ENCODE measurements at regions not wholly inside any gene's neighbourhood (a gene's known extent, or its start where the extent isn't known, plus 50 kb on each side); places are given as distances from the start of the nearest gene placed in this dataset.

GRCh38 chr16:74202009-74202408 lies 94.6 kb upstream of the PSMD7 start:
- no peak overlapping the region for H3K27ac ChIP-seq (ENCODE audit: low read length)
- no peaks in the 10 kb centered on the region for H3K9me3 ChIP-seq (ENCODE audit: control insufficient read depth, low read depth, low read length)
- H3K9ac ChIP-seq (ENCODE audit: low read length): no peak overlapping the region
- H3K36me3 ChIP-seq (ENCODE audit: control insufficient read depth, low read depth, low read length): no peaks in the 10 kb centered on the region
- H3K4me3 ChIP-seq (ENCODE audit: low read length): no peak overlapping the region
- no peaks in the 10 kb centered on the region for H3K27me3 ChIP-seq (ENCODE audit: control insufficient read depth, insufficient read depth, low read length)
- no peaks in the 10 kb centered on the region for H3K4me1 ChIP-seq (ENCODE audit: control insufficient read depth, low read depth, low read length)

- H3K27ac ChIP-seq (ENCODE audit: low read length): no peak overlapping the region
- H3K4me1 ChIP-seq (ENCODE audit: control insufficient read depth, low read depth, low read length): no peaks in the 10 kb centered on the region
- no peaks in the 10 kb centered on the region for H3K9me3 ChIP-seq (ENCODE audit: control insufficient read depth, low read depth, low read length)
Observed at GRCh38 chr16:74201576-74201975, 95.0 kb upstream of the PSMD7 start.

GRCh38 chr16:74200921-74201320 lies 95.7 kb upstream of the PSMD7 start:
- no peaks in the 10 kb centered on the region for H3K36me3 ChIP-seq (ENCODE audit: control insufficient read depth, low read depth, low read length)
- no peaks in the 10 kb centered on the region for H3K9me3 ChIP-seq (ENCODE audit: control insufficient read depth, low read depth, low read length)
- no peak overlapping the region for H3K4me3 ChIP-seq (ENCODE audit: low read length)
- H3K27me3 ChIP-seq (ENCODE audit: control insufficient read depth, insufficient read depth, low read length): no peaks in the 10 kb centered on the region
- H3K9ac ChIP-seq (ENCODE audit: low read length): no peak overlapping the region
- H3K27ac ChIP-seq (ENCODE audit: low read length): no peak overlapping the region
- H3K4me1 ChIP-seq (ENCODE audit: control insufficient read depth, low read depth, low read length): no peaks in the 10 kb centered on the region

More at GRCh38 chr16:74201576-74201975, 95.0 kb upstream of the PSMD7 start:
- H3K36me3 ChIP-seq (ENCODE audit: control insufficient read depth, low read depth, low read length): no peaks in the 10 kb centered on the region
- no peaks in the 10 kb centered on the region for H3K27me3 ChIP-seq (ENCODE audit: control insufficient read depth, insufficient read depth, low read length)
- H3K4me3 ChIP-seq (ENCODE audit: low read length): no peak overlapping the region
- H3K9ac ChIP-seq (ENCODE audit: low read length): no peak overlapping the region

- Histone ChIP-seq H3K27me3 (ENCODE audit: control insufficient read depth, insufficient read depth, low read length) (no peaks in the 10 kb centered on the region), H3K9ac (ENCODE audit: low read length) (no peak overlapping the region), H3K4me1 (ENCODE audit: control insufficient read depth, low read depth, low read length) (no peaks in the 10 kb centered on the region), H3K27ac (ENCODE audit: low read length) (no peak overlapping the region), H3K9me3 (ENCODE audit: control insufficient read depth, low read depth, low read length) (no peaks in the 10 kb centered on the region), H3K4me3 (ENCODE audit: low read length) (no peak overlapping the region), H3K36me3 (ENCODE audit: control insufficient read depth, low read depth, low read length) (no peaks in the 10 kb centered on the region)
Observed at GRCh38 chr16:74199842-74200124, 96.8 kb upstream of the PSMD7 start.

- Histone ChIP-seq H3K9me3 (ENCODE audit: control insufficient read depth, low read depth, low read length) (no peaks in the 10 kb centered on the region), H3K27ac (ENCODE audit: low read length) (no peak overlapping the region), H3K4me1 (ENCODE audit: control insufficient read depth, low read depth, low read length) (no peaks in the 10 kb centered on the region), H3K4me3 (ENCODE audit: low read length) (no peak overlapping the region), H3K36me3 (ENCODE audit: control insufficient read depth, low read depth, low read length) (no peaks in the 10 kb centered on the region), H3K9ac (ENCODE audit: low read length) (no peak overlapping the region), H3K27me3 (ENCODE audit: control insufficient read depth, insufficient read depth, low read length) (no peaks in the 10 kb centered on the region)
Observed at GRCh38 chr16:74199066-74199841, 97.4 kb upstream of the PSMD7 start.

- H3K9me3 ChIP-seq (ENCODE audit: control insufficient read depth, low read depth, low read length): no peaks in the 10 kb centered on the region
- H3K27me3 ChIP-seq (ENCODE audit: control insufficient read depth, insufficient read depth, low read length): no peaks in the 10 kb centered on the region
- no peaks in the 10 kb centered on the region for H3K4me1 ChIP-seq (ENCODE audit: control insufficient read depth, low read depth, low read length)
- H3K36me3 ChIP-seq (ENCODE audit: control insufficient read depth, low read depth, low read length): no peaks in the 10 kb centered on the region
- no peak overlapping the region for H3K4me3 ChIP-seq (ENCODE audit: low read length)
- no peak overlapping the region for H3K27ac ChIP-seq (ENCODE audit: low read length)
- no peak overlapping the region for H3K9ac ChIP-seq (ENCODE audit: low read length)
Observed at GRCh38 chr16:74192281-74192797, 104.3 kb upstream of the PSMD7 start.

GRCh38 chr16:74190292-74190691 lies 106.3 kb upstream of the PSMD7 start:
- Histone ChIP-seq H3K27ac (ENCODE audit: low read length) (no peak overlapping the region), H3K36me3 (ENCODE audit: control insufficient read depth, low read depth, low read length) (no peaks in the 10 kb centered on the region), H3K27me3 (ENCODE audit: control insufficient read depth, insufficient read depth, low read length) (no peaks in the 10 kb centered on the region), H3K4me3 (ENCODE audit: low read length) (no peak overlapping the region), H3K9me3 (ENCODE audit: control insufficient read depth, low read depth, low read length) (no peaks in the 10 kb centered on the region), H3K9ac (ENCODE audit: low read length) (no peak overlapping the region), H3K4me1 (ENCODE audit: control insufficient read depth, low read depth, low read length) (no peaks in the 10 kb centered on the region)

GRCh38 chr16:74188856-74189255 lies 107.8 kb upstream of the PSMD7 start:
- no peaks in the 10 kb centered on the region for H3K9me3 ChIP-seq (ENCODE audit: control insufficient read depth, low read depth, low read length)
- H3K9ac ChIP-seq (ENCODE audit: low read length): no peak overlapping the region
- no peak overlapping the region for H3K27ac ChIP-seq (ENCODE audit: low read length)
- H3K4me1 ChIP-seq (ENCODE audit: control insufficient read depth, low read depth, low read length): no peaks in the 10 kb centered on the region
- no peaks in the 10 kb centered on the region for H3K27me3 ChIP-seq (ENCODE audit: control insufficient read depth, insufficient read depth, low read length)
- H3K4me3 ChIP-seq (ENCODE audit: low read length): no peak overlapping the region
- no peaks in the 10 kb centered on the region for H3K36me3 ChIP-seq (ENCODE audit: control insufficient read depth, low read depth, low read length)

GRCh38 chr16:74186561-74186971 lies 110.0 kb upstream of the PSMD7 start:
- Histone ChIP-seq H3K9ac (ENCODE audit: low read length) (no peak overlapping the region), H3K4me1 (ENCODE audit: control insufficient read depth, low read depth, low read length) (no peaks in the 10 kb centered on the region)

GRCh38 chr16:74184839-74185238 lies 111.8 kb upstream of the PSMD7 start:
- Histone ChIP-seq H3K27ac (ENCODE audit: low read length) (no peak overlapping the region), H3K4me3 (ENCODE audit: low read length) (no peak overlapping the region), H3K9me3 (ENCODE audit: control insufficient read depth, low read depth, low read length) (peaks cover 3% of the 10 kb centered on the region), H3K36me3 (ENCODE audit: control insufficient read depth, low read depth, low read length) (no peaks in the 10 kb centered on the region), H3K4me1 (ENCODE audit: control insufficient read depth, low read depth, low read length) (no peaks in the 10 kb centered on the region), H3K9ac (ENCODE audit: low read length) (no peak overlapping the region), H3K27me3 (ENCODE audit: control insufficient read depth, insufficient read depth, low read length) (no peaks in the 10 kb centered on the region)

More at GRCh38 chr16:74186561-74186971, 110.0 kb upstream of the PSMD7 start:
- Histone ChIP-seq H3K27ac (ENCODE audit: low read length) (no peak overlapping the region), H3K9me3 (ENCODE audit: control insufficient read depth, low read depth, low read length) (peaks cover 1% of the 10 kb centered on the region), H3K27me3 (ENCODE audit: control insufficient read depth, insufficient read depth, low read length) (no peaks in the 10 kb centered on the region), H3K4me3 (ENCODE audit: low read length) (no peak overlapping the region), H3K36me3 (ENCODE audit: control insufficient read depth, low read depth, low read length) (no peaks in the 10 kb centered on the region)

GRCh38 chr16:74183601-74184360 lies 112.8 kb upstream of the PSMD7 start:
- no peak overlapping the region for H3K27ac ChIP-seq (ENCODE audit: low read length)
- H3K4me3 ChIP-seq (ENCODE audit: low read length): no peak overlapping the region
- no peak overlapping the region for H3K9ac ChIP-seq (ENCODE audit: low read length)
- H3K4me1 ChIP-seq (ENCODE audit: control insufficient read depth, low read depth, low read length): no peaks in the 10 kb centered on the region
- H3K27me3 ChIP-seq (ENCODE audit: control insufficient read depth, insufficient read depth, low read length): no peaks in the 10 kb centered on the region
- no peaks in the 10 kb centered on the region for H3K36me3 ChIP-seq (ENCODE audit: control insufficient read depth, low read depth, low read length)
- H3K9me3 ChIP-seq (ENCODE audit: control insufficient read depth, low read depth, low read length): peaks cover 5% of the 10 kb centered on the region

All from iPS-18a (cell line).